GM13977 (cell line): ENCODE measurements at regions not wholly inside any gene's neighbourhood (a gene's known extent, or its start where the extent isn't known, plus 50 kb on each side); places are given as distances from the start of the nearest gene placed in this dataset.

Experiments
- DNase-seq: peaks from one replicate; pipeline ENCODE4 v3.0.0; 2012; ENCODE audit warnings: low spot score
- in situ Hi-C: fragments of 300-500 bp; cut with MboI; formaldehyde crosslinking; loops from one replicate; pipeline ENCODE4 v1.12.0; 2022; ENCODE audit warnings: low sequenced_read_pairs, low pct_unique_long_range_greater_than_20kb, mixed read lengths, inconsistent platforms; ENCODE audit not compliant: unreplicated experiment
- TF ChIP-seq, protein P1 (sequence below): IDR thresholded peaks from 2 replicates; pipeline ENCODE4 v1.5.1; 2012; ENCODE audit warnings: mild to moderate bottlenecking, control low read depth; ENCODE audit not compliant: insufficient read depth; ENCODE audit errors: extremely low read depth, missing control alignments

GRCh38 chr4:74627093-74627492 is 167.2 kb downstream of the BTC start:
- TF ChIP-seq, protein P1, sequence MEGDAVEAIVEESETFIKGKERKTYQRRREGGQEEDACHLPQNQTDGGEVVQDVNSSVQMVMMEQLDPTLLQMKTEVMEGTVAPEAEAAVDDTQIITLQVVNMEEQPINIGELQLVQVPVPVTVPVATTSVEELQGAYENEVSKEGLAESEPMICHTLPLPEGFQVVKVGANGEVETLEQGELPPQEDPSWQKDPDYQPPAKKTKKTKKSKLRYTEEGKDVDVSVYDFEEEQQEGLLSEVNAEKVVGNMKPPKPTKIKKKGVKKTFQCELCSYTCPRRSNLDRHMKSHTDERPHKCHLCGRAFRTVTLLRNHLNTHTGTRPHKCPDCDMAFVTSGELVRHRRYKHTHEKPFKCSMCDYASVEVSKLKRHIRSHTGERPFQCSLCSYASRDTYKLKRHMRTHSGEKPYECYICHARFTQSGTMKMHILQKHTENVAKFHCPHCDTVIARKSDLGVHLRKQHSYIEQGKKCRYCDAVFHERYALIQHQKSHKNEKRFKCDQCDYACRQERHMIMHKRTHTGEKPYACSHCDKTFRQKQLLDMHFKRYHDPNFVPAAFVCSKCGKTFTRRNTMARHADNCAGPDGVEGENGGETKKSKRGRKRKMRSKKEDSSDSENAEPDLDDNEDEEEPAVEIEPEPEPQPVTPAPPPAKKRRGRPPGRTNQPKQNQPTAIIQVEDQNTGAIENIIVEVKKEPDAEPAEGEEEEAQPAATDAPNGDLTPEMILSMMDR: no peak
- no peak for DNase-seq
- in situ Hi-C loops: no loop called here

GRCh38 chr4:74627504-74627903 is 166.8 kb downstream of the BTC start:
- in situ Hi-C loops: no loop called here
- DNase-seq: no peak
- TF ChIP-seq, protein P1: no peak

- in situ Hi-C loops: no loop called here
- DNase-seq: no peak
These were observed 165.3 kb downstream of the BTC start for GRCh38 chr4:74628852-74629620.

DNA sequence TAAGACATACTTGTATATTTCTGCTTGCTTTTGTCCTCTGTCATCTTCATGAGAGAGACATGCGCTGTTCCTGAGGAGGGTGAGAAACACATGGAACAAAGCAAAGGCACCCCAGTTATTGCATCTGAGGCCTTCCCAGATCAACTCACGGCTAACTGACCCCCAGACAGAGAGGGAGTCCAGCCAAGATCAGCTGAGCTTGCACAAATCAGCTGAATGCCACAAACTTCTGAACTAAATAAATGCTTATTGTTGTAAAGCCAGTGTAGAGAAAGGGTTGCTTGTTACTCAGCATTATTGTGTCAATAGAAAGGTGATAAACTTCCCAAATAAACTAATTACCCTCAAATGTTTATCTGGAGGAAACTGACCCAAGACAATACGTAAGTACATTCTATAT is 163.8 kb downstream of the BTC start:
- no peak for DNase-seq
- in situ Hi-C loops: no loop called here
- TF ChIP-seq, protein P1: no peak

More at GRCh38 chr4:74628852-74629620, 165.3 kb downstream of the BTC start:
- TF ChIP-seq, protein P1: no peak

GRCh38 chr4:74631338-74631737 is 163.0 kb downstream of the BTC start:
- in situ Hi-C loops: no loop called here
- TF ChIP-seq, protein P1: no peak
- DNase-seq: no peak

- in situ Hi-C loops: no loop called here
- TF ChIP-seq, protein P1: no peak
- no peak for DNase-seq
These were observed 162.3 kb downstream of the BTC start for GRCh38 chr4:74631988-74632387.

DNA sequence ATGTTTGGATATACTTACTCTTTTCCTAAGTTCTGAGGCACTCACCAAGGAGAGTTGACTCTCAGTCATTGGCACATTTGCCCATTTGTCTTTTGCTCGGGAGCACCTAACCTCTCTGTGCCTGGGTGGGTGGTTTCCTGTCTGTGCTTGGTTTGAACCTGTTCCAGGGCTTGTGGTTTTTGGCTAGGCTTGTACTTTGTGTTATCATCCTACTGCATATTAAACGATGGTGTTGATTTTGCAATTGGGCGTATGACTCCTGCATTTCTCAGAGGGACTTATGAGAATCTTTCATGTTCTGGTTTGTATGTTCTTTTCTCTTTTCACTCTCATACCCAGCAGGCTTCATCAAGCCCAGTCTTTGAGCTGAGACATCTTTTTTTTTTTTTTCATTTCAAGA is 161.7 kb downstream of the BTC start:
- in situ Hi-C loops: no loop called here
- TF ChIP-seq, protein P1: no peak
- no peak for DNase-seq
